GM18868 (cell line): ENCODE measurements at regions not wholly inside any gene's neighbourhood (a gene's known extent, or its start where the extent isn't known, plus 50 kb on each side); places are given as distances from the start of the nearest gene placed in this dataset.
"Not testable (repeated sequence)": the region's sequence is repeated elsewhere in the genome, so short reads cannot be mapped to it uniquely, and the experiment has no call there.

Source experiments
- ATAC-seq: cut with Tn5 transposase; IDR thresholded peaks from one replicate; pipeline ENCODE4 v1.9.1; 2021; ENCODE audit warnings: mild to moderate bottlenecking, moderate library complexity; ENCODE audit not compliant: unreplicated experiment

DNA sequence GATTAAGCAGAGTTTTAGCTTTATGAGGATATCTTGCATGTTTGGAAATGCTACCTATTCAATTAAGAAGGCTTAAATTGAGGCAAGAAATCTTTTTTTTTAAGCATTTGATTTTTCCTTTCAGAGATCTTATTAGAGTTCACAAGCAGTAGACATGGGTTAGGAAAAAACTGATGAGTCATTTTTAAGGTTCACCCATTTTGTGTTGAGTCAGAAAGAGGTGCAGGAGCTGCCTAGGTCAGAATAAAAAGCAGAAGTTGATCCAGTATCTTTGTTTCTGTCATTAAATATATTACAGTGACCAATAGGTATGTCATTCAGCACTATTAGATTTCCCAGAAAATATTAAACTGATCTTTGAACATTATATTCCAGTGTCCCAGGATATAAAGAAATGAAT lies 306.8 kb downstream of the LMBRD1 start:
- peak; percentile 70 for ATAC-seq

DNA sequence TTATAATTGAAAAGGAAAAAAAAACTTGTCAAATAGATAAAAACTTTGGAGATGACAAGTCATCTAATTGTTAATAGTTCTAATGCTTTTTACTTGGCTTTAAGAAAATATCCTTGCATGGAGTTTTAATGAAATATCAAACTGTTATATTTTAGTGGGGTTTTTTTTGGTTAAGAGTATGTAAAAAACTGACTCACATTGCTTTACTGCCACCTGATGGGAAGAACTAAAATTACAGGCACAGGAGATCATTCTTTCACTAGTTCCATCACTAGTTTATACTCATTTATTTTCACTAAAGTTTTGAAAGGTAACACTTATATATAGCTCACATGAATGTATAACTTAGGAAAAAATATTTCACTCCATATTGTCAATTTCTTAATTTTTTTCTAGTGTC lies 309.1 kb downstream of the LMBRD1 start:
- no peak for ATAC-seq

DNA sequence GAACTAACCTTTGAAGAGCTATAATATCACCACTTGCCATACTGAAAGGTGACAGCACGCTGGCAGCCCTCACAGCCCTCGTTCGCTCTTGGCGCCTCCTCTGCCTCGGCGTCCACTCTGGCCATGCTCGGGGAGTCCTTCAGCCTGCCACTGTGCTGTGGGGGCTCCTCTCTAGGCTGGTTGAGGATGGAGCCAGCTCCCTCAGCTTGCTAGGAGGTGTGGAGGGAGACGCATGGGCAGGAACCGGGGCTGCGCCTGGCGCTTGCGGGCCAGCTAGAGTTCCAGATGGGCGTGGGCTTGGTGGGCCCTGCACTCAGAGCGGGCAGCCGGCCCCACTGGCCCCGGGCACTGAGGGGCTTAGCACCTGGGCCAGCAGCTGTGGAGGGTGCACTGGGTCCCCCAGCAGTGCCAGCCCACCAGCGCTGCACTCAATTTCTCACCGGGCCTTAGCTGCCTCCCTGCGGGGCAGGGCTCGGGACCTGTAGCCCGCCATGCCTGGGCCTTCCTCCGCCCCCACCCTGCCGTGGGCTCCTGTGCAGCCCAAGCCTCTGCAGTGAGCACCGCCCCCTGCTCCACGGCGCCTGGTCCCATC lies 329.7 kb downstream of the LMBRD1 start:
- ATAC-seq = no peak

DNA sequence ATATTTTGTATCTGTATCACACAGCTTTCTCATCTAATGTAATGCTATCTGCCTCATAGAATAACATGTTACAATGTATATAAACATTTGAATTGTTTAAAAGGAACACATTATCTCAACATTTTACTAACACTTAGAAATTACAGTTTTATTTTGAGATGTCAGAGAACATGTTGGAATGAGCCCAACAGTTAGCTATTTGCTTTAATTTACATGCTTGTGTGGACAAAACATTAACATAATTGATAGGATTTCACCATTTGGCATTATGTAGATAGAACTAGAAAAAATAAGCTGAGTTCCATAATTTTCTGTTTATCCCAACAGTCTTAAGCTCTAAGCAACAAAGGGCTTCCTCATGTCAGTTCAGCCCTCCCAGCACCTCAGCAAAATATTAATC lies 330.9 kb downstream of the LMBRD1 start:
- ATAC-seq = no peak

DNA sequence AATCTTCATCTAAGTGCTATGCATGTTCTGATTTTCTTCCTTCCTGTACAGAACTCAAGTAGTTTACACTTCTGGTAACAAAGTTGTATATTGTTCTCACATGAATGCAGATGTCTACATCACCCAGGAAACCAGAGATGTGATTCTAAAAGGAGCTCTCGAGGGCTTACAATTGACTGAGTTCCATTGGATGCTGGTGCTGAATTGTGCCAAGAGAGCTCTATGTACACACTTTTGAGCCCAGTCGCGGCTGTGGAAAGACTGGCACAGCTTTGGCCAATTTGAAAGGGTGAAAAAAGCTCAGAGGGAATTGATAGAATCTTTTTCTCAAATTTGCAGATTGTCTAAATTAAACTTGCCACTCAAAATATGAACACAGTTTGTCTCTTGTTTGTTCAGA lies 340.7 kb downstream of the LMBRD1 start:
- no peak for ATAC-seq

DNA sequence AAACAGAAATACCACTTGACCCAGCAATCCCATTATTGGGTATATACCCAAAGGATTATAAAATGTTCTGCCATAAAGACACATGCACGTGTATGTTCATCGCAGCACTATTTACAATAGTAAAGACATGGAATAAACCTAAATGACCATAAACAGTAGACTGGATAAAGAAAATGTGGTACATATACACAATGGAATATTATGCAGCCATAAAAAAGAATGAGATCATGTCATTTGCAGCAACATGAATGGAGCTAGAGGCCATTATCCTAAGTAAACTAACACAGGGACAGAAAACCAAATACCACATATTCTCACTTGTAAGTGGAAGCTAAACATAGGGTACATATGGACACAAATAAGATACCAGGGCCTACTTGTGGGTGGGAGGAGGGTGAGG lies 342.2 kb downstream of the LMBRD1 start:
- ATAC-seq = not testable (repeated sequence)

DNA sequence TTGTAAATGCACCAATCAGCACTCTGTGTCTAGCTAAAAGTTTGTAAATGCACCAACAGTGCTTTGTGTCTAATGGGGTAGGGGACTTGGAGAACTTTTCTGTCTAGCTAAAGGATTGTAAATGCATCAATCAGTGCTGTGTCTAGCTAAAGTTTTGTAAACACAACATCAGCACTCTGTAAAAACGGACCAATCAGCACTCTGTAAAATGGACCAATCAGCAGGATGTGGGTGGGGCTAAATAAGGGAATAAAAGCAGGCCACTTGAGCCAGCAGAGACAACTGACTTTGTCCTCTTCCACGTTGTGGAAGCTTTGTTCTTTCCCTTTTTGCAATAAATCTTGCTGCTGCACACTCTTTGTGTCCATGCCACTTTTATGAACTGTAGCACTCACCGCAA lies 346.3 kb downstream of the LMBRD1 start:
- ATAC-seq = not testable (repeated sequence)

DNA sequence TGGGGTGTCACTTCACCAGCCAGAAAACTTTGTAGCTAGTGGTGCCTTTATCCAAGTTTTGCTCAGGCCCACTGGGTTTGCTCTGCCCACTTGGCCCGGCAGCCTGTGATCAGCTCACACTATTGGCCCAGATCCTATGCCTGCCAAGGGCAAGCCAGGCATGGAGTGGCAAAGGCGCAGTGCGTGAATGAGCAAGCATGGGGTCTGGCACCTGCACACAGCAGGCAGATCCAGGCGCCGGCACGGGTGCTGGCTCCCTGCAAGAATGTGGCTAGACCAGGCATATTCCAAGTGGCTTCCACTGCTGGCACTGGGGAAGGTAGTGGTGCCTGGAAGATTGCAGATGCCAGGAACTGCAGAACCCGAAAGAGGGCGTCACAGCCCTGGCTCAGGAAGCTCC lies 346.9 kb downstream of the LMBRD1 start:
- no peak for ATAC-seq
